ENCODE measurements at regions not wholly inside any gene's neighbourhood (a gene's known extent, or its start where the extent isn't known, plus 50 kb on each side); places are given as distances from the start of the nearest gene placed in this dataset.

DNA sequence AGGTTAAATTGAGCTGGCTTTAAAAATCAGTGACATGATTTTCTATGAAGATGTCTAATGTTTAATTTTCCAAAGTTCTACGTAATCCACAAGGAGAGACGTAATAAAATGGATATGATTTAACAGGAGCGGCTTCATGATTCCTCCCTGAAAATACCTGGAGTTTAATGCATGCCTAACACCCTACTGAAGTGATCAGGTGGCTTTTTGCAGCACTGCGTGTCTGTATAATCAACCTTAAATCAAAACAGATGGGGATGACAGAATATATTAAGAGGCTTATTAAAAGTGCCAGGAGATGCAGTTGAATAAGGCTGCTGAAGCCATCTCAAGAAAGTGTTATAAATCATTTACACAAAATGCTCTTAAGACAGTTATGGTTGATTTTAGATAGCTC lies 112.4 kb upstream of the TLR3 start:
- no peak for TF ChIP-seq EZH2 (IDR thresholded peaks at IDR 0.05; ENCODE audit: insufficient read depth, poor library complexity, severe bottlenecking)
- TF ChIP-seq EZH2phosphoT487 (IDR thresholded peaks at IDR 0.05; ENCODE audit: insufficient read depth, low read depth): no peak

Measured in GM23248 (cell line).